HCT116 (cell line): ENCODE measurements at regions not wholly inside any gene's neighbourhood (a gene's known extent, or its start where the extent isn't known, plus 50 kb on each side); places are given as distances from the start of the nearest gene placed in this dataset.

Experiments
- ATAC-seq: fragments of 200-7000 bp; cut with Tn5 transposase; 2 replicates; pipeline ENCODE4 v1.9.1; 2020; ENCODE audit warnings: mild to moderate bottlenecking, moderate library complexity
- BruUV-seq: library from RNA; stranded (reverse); fragments of 400-500 nt; replicated peaks from 2 replicates; lab custom pipeline; 2021; lab: Mats Ljungman, UMichigan
- CTCF ChIA-PET: fragments of 300-600 bp; sonication (Branson Sonifier 250); formaldehyde crosslinking; loops from one replicate; lab custom pipeline; 2021; ENCODE audit warnings: antibody characterized with exemption; lab: Charles Lee
- POLR2A ChIA-PET: fragments of 300-600, 350-600 bp; sonication (Branson Sonifier 250); formaldehyde crosslinking; loops from one replicate; lab custom pipeline; 2021; ENCODE audit warnings: antibody characterized with exemption; lab: Charles Lee
- RAD21 ChIA-PET, 2 experiments: fragments of 300-600 bp; sonication (Branson Sonifier 250); formaldehyde crosslinking; loops; one replicate each; lab custom pipeline; 2023; ENCODE audit warnings: low total read pairs in 2 of 2; ENCODE audit not compliant: uncharacterized antibody in 2 of 2, unreplicated experiment in 2 of 2, low non-redundant PET in 1 of 2; lab: Charles Lee
- DNase-seq: peaks from one replicate; pipeline ENCODE4 v3.0.0-alpha.2; 2010; ENCODE audit warnings: low read depth, low spot score
- H2AFZ ChIP-seq: fragments of 200-600 bp; shearing (Covaris generic), sonication (generic); 2 replicates; pipeline ENCODE4 v1.6.1; 2017; ENCODE audit warnings: low read depth, mixed run types, mixed read lengths, antibody characterized with exemption, low read length; ENCODE audit not compliant: poor library complexity, severe bottlenecking
- H3K27ac ChIP-seq: 2 replicates; pipeline ENCODE4 v1.5.1; 2012; ENCODE audit warnings: low read depth, low read length
- H3K27me3 ChIP-seq: fragments of 200-600 bp; sonication (generic); 2 replicates; pipeline ENCODE4 v1.6.1; 2016; ENCODE audit warnings: mixed run types, low read length, mixed read lengths; ENCODE audit not compliant: insufficient read depth
- H3K36me3 ChIP-seq, 2 experiments: fragments of 200-500 bp in 1 of 2; fragments of 200-600 bp in 1 of 2; sonication (Bioruptor generic) in 1 of 2; sonication (generic) in 1 of 2; 2 replicates each; pipeline versions ENCODE4 v1.5.1 to v1.6.1; 2014 to 2016; ENCODE audit warnings: low read length in 2 of 2, inconsistent platforms in 1 of 2, mixed read lengths in 1 of 2, mixed run types in 1 of 2; ENCODE audit not compliant: insufficient read depth in 2 of 2, control insufficient read depth in 1 of 2
- H3K4me1 ChIP-seq, 2 experiments: fragments of 200-600 bp in 1 of 2; sonication (generic) in 1 of 2; 2 replicates each; pipeline versions ENCODE4 v1.5.1 to v1.6.1; 2012 to 2017; ENCODE audit warnings: low read length in 2 of 2, inconsistent platforms in 1 of 2, mild to moderate bottlenecking in 1 of 2, mixed read lengths in 1 of 2, mixed run types in 1 of 2, moderate library complexity in 1 of 2; ENCODE audit not compliant: insufficient read depth in 2 of 2, control insufficient read depth in 1 of 2
- H3K4me2 ChIP-seq: fragments of 200-600 bp; sonication (generic); 2 replicates; pipeline ENCODE4 v1.6.1; 2017; ENCODE audit warnings: mixed run types, low read length, mixed read lengths
- H3K4me3 ChIP-seq, 2 experiments: fragments of 200-600 bp in 1 of 2; sonication (generic) in 1 of 2; replicated peaks in 1 of 2; 2 replicates each; pipeline ENCODE4 v1.5.1; 2011 to 2016; ENCODE audit warnings: low read length in 2 of 2, control low read depth in 1 of 2, low read depth in 1 of 2, mild to moderate bottlenecking in 1 of 2, mixed read lengths in 1 of 2, mixed run types in 1 of 2
- H3K79me2 ChIP-seq: fragments of 200-600 bp; sonication (generic); 2 replicates; pipeline ENCODE4 v1.6.1; 2017; ENCODE audit warnings: mild to moderate bottlenecking, mixed run types, low read length, moderate library complexity, mixed read lengths; ENCODE audit not compliant: insufficient read depth
- H3K9ac ChIP-seq: fragments of 200-600 bp; sonication (generic); 2 replicates; pipeline ENCODE4 v1.6.1; 2016; ENCODE audit warnings: low read length, mixed read lengths
- H3K9me2 ChIP-seq: fragments of 200-600 bp; sonication (generic), shearing (Covaris generic); 2 replicates; pipeline ENCODE4 v1.6.1; 2017; ENCODE audit warnings: mixed run types, mild to moderate bottlenecking, moderate library complexity; ENCODE audit not compliant: insufficient read depth
- H3K9me3 ChIP-seq, 2 experiments: fragments of 200-500 bp in 1 of 2; fragments of 200-600 bp in 1 of 2; sonication (Bioruptor generic) in 1 of 2; sonication (generic) in 1 of 2; 2 replicates each; pipeline ENCODE4 v1.6.1; 2014 to 2017; ENCODE audit warnings: low read length in 2 of 2, mixed read lengths in 2 of 2, inconsistent platforms in 1 of 2, low read depth in 1 of 2, mild to moderate bottlenecking in 1 of 2, mixed run types in 1 of 2, moderate library complexity in 1 of 2; ENCODE audit not compliant: control insufficient read depth in 1 of 2, insufficient read depth in 1 of 2
- H4K20me1 ChIP-seq: fragments of 200-600 bp; sonication (generic), shearing (Covaris generic); 2 replicates; pipeline ENCODE4 v1.6.1; 2017; ENCODE audit warnings: mixed run types, mild to moderate bottlenecking, moderate library complexity; ENCODE audit not compliant: insufficient read depth
- CBX3 ChIP-seq: IDR thresholded peaks from 2 replicates; pipeline ENCODE4 v1.6.1; 2012; ENCODE audit warnings: low read depth
- CEBPB ChIP-seq: IDR thresholded peaks from 2 replicates; pipeline ENCODE4 v1.6.1; 2012; ENCODE audit warnings: low read depth
- EGR1 ChIP-seq: IDR thresholded peaks from 2 replicates; pipeline ENCODE4 v1.6.1; 2012; ENCODE audit warnings: low read depth
- ELF1 ChIP-seq: IDR thresholded peaks from 2 replicates; pipeline ENCODE4 v1.6.1; 2012; ENCODE audit warnings: low read depth, borderline replicate concordance
- EZH2 ChIP-seq: fragments of 200-600 bp; sonication (generic); IDR thresholded peaks from 2 replicates; pipeline ENCODE4 v1.6.1; 2017; ENCODE audit warnings: antibody characterized with exemption, mixed run types
- EZH2phosphoT487 ChIP-seq: fragments of 200-600 bp; IDR thresholded peaks from 2 replicates; pipeline ENCODE4 v1.6.1; 2018; ENCODE audit warnings: antibody characterized with exemption, borderline replicate concordance
- JUND ChIP-seq: IDR thresholded peaks from 2 replicates; pipeline ENCODE4 v1.6.1; 2012
- POLR2AphosphoS5 ChIP-seq: IDR thresholded peaks from 2 replicates; pipeline ENCODE4 v1.6.1; 2011; ENCODE audit warnings: mild to moderate bottlenecking, low read depth, low read length, moderate library complexity
- SIN3A ChIP-seq: IDR thresholded peaks from 2 replicates; pipeline ENCODE4 v1.6.1; 2012; ENCODE audit warnings: low read depth
- SP1 ChIP-seq: IDR thresholded peaks from 2 replicates; pipeline ENCODE4 v1.6.1; 2012; ENCODE audit warnings: low read depth
- YY1 ChIP-seq: IDR thresholded peaks from 2 replicates; pipeline ENCODE4 v1.6.1; 2011; ENCODE audit warnings: low read length, low read depth, moderate library complexity, mild to moderate bottlenecking; ENCODE audit not compliant: insufficient replicate concordance; ENCODE audit errors: extremely low read depth
- ZFX ChIP-seq: fragments of 450-650 bp; IDR thresholded peaks from 2 replicates; pipeline ENCODE4 v1.6.1; 2017
- ZNF274 ChIP-seq: fragments of 200-500 bp; sonication (Bioruptor generic); IDR thresholded peaks from 2 replicates; pipeline ENCODE4 v1.6.1; 2014; ENCODE audit warnings: mild to moderate bottlenecking, low read depth, low read length, inconsistent platforms
- intact Hi-C: fragments of 100-400 bp; cut with micrococcal nuclease; formaldehyde crosslinking; loops from 2 replicates; pipeline ENCODE4 v1.10.0; 2022
- TF ChIP-seq, protein P1 (sequence below), 3 experiments: fragments of 200-600 bp in 1 of 3; sonication (generic) in 1 of 3; IDR thresholded peaks in 2 of 3; conservative IDR thresholded peaks in 1 of 3; 2 replicates each; pipeline ENCODE4 v1.5.1; 2012 to 2017; ENCODE audit warnings: low read depth in 2 of 3, low read length in 2 of 3, antibody characterized with exemption in 1 of 3, borderline replicate concordance in 1 of 3, control low read depth in 1 of 3, mild to moderate bottlenecking in 1 of 3, mixed read lengths in 1 of 3, mixed run types in 1 of 3, moderate library complexity in 1 of 3; ENCODE audit not compliant: insufficient read depth in 1 of 3
- TF ChIP-seq, protein P2 (sequence below): IDR thresholded peaks from 2 replicates; pipeline ENCODE4 v1.6.1; 2012
- TF ChIP-seq, protein P3 (sequence below): IDR thresholded peaks from 2 replicates; pipeline ENCODE4 v1.6.1; 2012

DNA sequence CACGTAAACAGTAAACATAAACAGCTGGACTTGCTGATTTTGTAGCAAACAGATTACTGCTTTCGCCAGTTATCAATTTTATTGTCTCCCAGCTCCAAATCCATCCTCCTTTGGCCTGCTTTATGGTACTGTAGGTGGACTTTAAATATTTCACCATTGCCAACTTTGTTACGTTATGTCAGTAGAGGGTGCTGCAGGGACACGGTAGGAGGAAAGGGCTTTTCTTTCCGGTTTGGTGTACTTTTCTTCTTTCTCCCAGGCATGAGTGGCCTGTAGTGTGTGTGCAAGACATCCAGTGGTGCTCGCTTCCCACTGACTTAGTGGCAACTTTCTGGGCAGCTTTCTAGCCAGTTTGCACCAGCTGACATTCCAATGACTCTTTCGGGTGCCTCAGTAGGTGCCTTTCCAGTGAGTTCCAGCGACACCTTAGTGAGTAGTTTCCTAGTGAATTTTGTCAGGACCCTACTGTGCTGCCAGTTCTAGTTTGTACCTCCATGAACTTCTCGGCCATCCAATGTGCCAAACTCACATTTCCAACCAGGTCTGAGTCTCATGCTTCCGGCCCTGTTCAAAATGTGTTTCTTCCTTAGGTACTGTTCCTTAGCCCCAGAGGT lies 267.6 kb upstream of the TENM4 start:
- Histone ChIP-seq H3K9me2 (no peaks in the 10 kb centered on the region), H2AFZ (no peak overlapping the region), H3K27ac (no peak overlapping the region), H3K9me3 (peaks cover 0 to 3% of the 10 kb centered on the region in 2 experiments; a peak in 2 of 4 replicates), H3K9ac (no peak overlapping the region), H3K4me3 (no peak overlapping the region), H3K36me3 (no peaks in the 10 kb centered on the region), H3K4me1 (no peaks in the 10 kb centered on the region), H4K20me1 (no peaks in the 10 kb centered on the region), H3K4me2 (no peak overlapping the region), H3K27me3 (no peaks in the 10 kb centered on the region), H3K79me2 (no peaks in the 10 kb centered on the region)
- DNase-seq (no peak), ATAC-seq (no peak)
- BruUV-seq = no TSS peak
- TF ChIP-seq, protein P1, sequence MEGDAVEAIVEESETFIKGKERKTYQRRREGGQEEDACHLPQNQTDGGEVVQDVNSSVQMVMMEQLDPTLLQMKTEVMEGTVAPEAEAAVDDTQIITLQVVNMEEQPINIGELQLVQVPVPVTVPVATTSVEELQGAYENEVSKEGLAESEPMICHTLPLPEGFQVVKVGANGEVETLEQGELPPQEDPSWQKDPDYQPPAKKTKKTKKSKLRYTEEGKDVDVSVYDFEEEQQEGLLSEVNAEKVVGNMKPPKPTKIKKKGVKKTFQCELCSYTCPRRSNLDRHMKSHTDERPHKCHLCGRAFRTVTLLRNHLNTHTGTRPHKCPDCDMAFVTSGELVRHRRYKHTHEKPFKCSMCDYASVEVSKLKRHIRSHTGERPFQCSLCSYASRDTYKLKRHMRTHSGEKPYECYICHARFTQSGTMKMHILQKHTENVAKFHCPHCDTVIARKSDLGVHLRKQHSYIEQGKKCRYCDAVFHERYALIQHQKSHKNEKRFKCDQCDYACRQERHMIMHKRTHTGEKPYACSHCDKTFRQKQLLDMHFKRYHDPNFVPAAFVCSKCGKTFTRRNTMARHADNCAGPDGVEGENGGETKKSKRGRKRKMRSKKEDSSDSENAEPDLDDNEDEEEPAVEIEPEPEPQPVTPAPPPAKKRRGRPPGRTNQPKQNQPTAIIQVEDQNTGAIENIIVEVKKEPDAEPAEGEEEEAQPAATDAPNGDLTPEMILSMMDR (IDR thresholded peaks at IDR 0.05 in 2 of 3, conservative IDR thresholded peaks at IDR 0.05 in 1 of 3; ENCODE audit: borderline replicate concordance in 1 of 3, insufficient read depth in 1 of 3, low read depth in 2 of 3, low read length in 2 of 3) = peak in 1 of 3 experiments; percentile 17; a peak in 1 of 6 replicates
- TF ChIP-seq ZFX = no peak
- RAD21 ChIA-PET = no interaction called here
- CTCF ChIA-PET = no interaction called here
- intact Hi-C loops = no loop called here
- POLR2A ChIA-PET = no interaction called here

DNA sequence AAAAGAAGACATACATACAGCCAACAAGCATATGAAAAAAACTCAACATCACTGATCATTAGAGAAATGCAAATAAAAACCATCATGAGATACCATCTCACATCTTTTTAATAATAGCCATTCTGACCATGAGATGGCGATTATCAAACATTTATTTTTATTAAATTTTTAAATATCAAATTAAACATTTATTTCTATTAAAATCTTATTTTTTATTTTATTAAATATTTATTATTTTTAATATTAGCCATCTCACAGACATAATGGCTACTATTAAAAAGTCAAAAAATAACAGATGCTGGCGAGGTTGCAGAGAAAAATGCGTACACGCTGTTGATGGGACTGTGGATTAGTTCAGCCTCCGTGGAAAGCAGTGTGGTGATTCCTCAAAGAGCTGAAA lies 264.8 kb upstream of the TENM4 start:
- Histone ChIP-seq H3K4me2 (no peak overlapping the region), H3K27me3 (no peaks in the 10 kb centered on the region), H4K20me1 (no peaks in the 10 kb centered on the region), H3K36me3 (no peaks in the 10 kb centered on the region), H3K4me1 (no peaks in the 10 kb centered on the region), H3K27ac (no peak overlapping the region), H3K4me3 (no peak overlapping the region), H3K9me2 (no peaks in the 10 kb centered on the region), H2AFZ (no peak overlapping the region), H3K79me2 (no peaks in the 10 kb centered on the region), H3K9ac (no peak overlapping the region), H3K9me3 (peaks cover 0 to 19% of the 10 kb centered on the region in 2 experiments; a peak in 1 of 4 replicates)
- RAD21 ChIA-PET = no interaction called here
- BruUV-seq = no TSS peak
- TF ChIP-seq POLR2AphosphoS5 (no peak), SP1 (no peak), CEBPB (no peak), CBX3 (no peak), ZFX (no peak), EGR1 (no peak), EZH2phosphoT487 (no peak), ELF1 (no peak), ZNF274 (no peak), JUND (no peak), EZH2 (no peak), YY1 (no peak), SIN3A (no peak)
- TF ChIP-seq, protein P2, sequence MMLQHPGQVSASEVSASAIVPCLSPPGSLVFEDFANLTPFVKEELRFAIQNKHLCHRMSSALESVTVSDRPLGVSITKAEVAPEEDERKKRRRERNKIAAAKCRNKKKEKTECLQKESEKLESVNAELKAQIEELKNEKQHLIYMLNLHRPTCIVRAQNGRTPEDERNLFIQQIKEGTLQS = no peak
- TF ChIP-seq, protein P3, sequence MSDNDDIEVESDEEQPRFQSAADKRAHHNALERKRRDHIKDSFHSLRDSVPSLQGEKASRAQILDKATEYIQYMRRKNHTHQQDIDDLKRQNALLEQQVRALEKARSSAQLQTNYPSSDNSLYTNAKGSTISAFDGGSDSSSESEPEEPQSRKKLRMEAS = no peak
- DNase-seq = no peak
- no peak for ATAC-seq
- POLR2A ChIA-PET = no interaction called here
- CTCF ChIA-PET = no interaction called here
- intact Hi-C loops = no loop called here
